Brain microvascular endothelial cell (primary cell): ENCODE measurements at regions not wholly inside any gene's neighbourhood (a gene's known extent, or its start where the extent isn't known, plus 50 kb on each side); places are given as distances from the start of the nearest gene placed in this dataset.

Source experiments
- DNase-seq: peaks from one replicate; pipeline ENCODE4 v3.0.0-alpha.2; 2020
- H3K27ac ChIP-seq: fragments of 250-450 bp; sonication (Bioruptor Pico); 2 replicates; pipeline ENCODE4 v1.5.1; 2020; ENCODE audit warnings: mild to moderate bottlenecking, moderate library complexity
- H3K27me3 ChIP-seq: fragments of 250-450 bp; sonication (Bioruptor Pico); replicated peaks from 2 replicates; pipeline ENCODE4 v1.5.1; 2020; ENCODE audit warnings: mild to moderate bottlenecking
- H3K36me3 ChIP-seq: fragments of 250-450 bp; sonication (Bioruptor Pico); replicated peaks from 2 replicates; pipeline ENCODE4 v1.5.1; 2020; ENCODE audit warnings: mild to moderate bottlenecking
- H3K4me3 ChIP-seq: 2 replicates; pipeline ENCODE4 v1.5.1; 2011; ENCODE audit warnings: low read depth, mild to moderate bottlenecking, control low read depth, low read length, moderate library complexity
- CTCF ChIP-seq: IDR thresholded peaks from 2 replicates; pipeline ENCODE4 v1.5.1; 2011; ENCODE audit warnings: low read depth, mild to moderate bottlenecking, moderate library complexity, low read length, control low read depth, inconsistent platforms; ENCODE audit errors: missing control alignments
- in situ Hi-C: cut with HindIII; loops from 2 replicates; pipeline ENCODE4 v1.10.0; 2017; ENCODE audit warnings: low sequenced_read_pairs, low pct_ligation_motif_present

GRCh38 chr6:159460476-159460875, 232.6 kb downstream of the SOD2 start:
- Histone ChIP-seq H3K27me3 (no peaks in the 10 kb centered on the region), H3K36me3 (no peaks in the 10 kb centered on the region), H3K27ac (no peak overlapping the region), H3K4me3 (no peak overlapping the region)
- in situ Hi-C loops, result no loop called here
- no peak for DNase-seq
- no peak for TF ChIP-seq CTCF

- Histone ChIP-seq H3K27ac (no peak overlapping the region), H3K27me3 (no peaks in the 10 kb centered on the region), H3K36me3 (no peaks in the 10 kb centered on the region), H3K4me3 (no peak overlapping the region)
- TF ChIP-seq CTCF, result no peak
- no peak for DNase-seq
- in situ Hi-C loops, result no loop called here
Observed at GRCh38 chr6:159456349-159456748, 236.7 kb downstream of the SOD2 start.

- H3K36me3 ChIP-seq, result no peaks in the 10 kb centered on the region
Observed at GRCh38 chr6:159455700-159456274, 237.3 kb downstream of the SOD2 start.

GRCh38 chr6:159450815-159451465, 242.1 kb downstream of the SOD2 start:
- DNase-seq, result peak; percentile 74
- TF ChIP-seq CTCF, result no peak
- H3K36me3 ChIP-seq, result no peaks in the 10 kb centered on the region
- H3K4me3 ChIP-seq, result no peak overlapping the region
- in situ Hi-C loops, result no loop called here
- H3K27ac ChIP-seq, result no peak overlapping the region
- no peaks in the 10 kb centered on the region for H3K27me3 ChIP-seq

More at GRCh38 chr6:159455700-159456274, 237.3 kb downstream of the SOD2 start:
- in situ Hi-C loops, result no loop called here
- no peak for TF ChIP-seq CTCF
- Histone ChIP-seq H3K27ac (no peak overlapping the region), H3K27me3 (no peaks in the 10 kb centered on the region), H3K4me3 (no peak overlapping the region)
- no peak for DNase-seq

GRCh38 chr6:159446340-159446739, 246.7 kb downstream of the SOD2 start:
- Histone ChIP-seq H3K27ac (no peak overlapping the region), H3K27me3 (peaks cover 1% of the 10 kb centered on the region), H3K4me3 (no peak overlapping the region), H3K36me3 (no peaks in the 10 kb centered on the region)
- in situ Hi-C loops, result no loop called here
- DNase-seq, result no peak
- TF ChIP-seq CTCF, result no peak

- Histone ChIP-seq H3K4me3 (no peak overlapping the region), H3K27ac (no peak overlapping the region), H3K36me3 (no peaks in the 10 kb centered on the region), H3K27me3 (peaks cover 1% of the 10 kb centered on the region)
- in situ Hi-C loops, result no loop called here
- peak; percentile 2 for DNase-seq
- no peak for TF ChIP-seq CTCF
Observed at GRCh38 chr6:159445351-159445750, 247.7 kb downstream of the SOD2 start.
